ENCODE measurements at regions not wholly inside any gene's neighbourhood (a gene's known extent, or its start where the extent isn't known, plus 50 kb on each side); places are given as distances from the start of the nearest gene placed in this dataset.

- no peak for DNase-seq (ENCODE audit: low spot score)
These were observed 181.7 kb downstream of the MTRR start for GRCh38 chr5:8050616-8051175.

- DNase-seq (ENCODE audit: low spot score) = peak; percentile 49
These were observed 184.3 kb downstream of the MTRR start for GRCh38 chr5:8053270-8053669.

GRCh38 chr5:8057769-8058168 lies 188.8 kb downstream of the MTRR start:
- peak; percentile 49 for DNase-seq (ENCODE audit: low spot score)

GRCh38 chr5:8058616-8059190 lies 189.8 kb downstream of the MTRR start:
- DNase-seq (ENCODE audit: low spot score) = no peak

DNA sequence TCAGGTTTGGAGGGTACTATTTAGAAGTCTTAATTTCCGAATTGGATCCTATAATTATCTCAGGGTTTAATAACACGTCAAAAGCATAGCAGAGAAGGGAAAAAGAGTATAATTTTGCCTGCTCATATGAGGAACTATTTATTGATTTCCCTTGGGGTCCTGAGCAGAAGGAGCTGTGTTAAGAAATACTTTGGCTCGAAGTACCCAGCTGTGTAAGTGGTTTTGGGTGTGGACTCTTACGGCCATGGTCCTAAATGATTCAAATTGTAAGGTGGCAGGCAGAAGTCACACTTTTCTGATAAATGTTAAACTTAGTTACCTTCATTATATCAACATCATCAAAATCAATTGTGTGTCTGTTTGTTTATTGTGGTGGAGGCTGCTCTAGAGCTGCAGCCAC lies 190.4 kb downstream of the MTRR start:
- DNase-seq (ENCODE audit: low spot score) = no peak

DNA sequence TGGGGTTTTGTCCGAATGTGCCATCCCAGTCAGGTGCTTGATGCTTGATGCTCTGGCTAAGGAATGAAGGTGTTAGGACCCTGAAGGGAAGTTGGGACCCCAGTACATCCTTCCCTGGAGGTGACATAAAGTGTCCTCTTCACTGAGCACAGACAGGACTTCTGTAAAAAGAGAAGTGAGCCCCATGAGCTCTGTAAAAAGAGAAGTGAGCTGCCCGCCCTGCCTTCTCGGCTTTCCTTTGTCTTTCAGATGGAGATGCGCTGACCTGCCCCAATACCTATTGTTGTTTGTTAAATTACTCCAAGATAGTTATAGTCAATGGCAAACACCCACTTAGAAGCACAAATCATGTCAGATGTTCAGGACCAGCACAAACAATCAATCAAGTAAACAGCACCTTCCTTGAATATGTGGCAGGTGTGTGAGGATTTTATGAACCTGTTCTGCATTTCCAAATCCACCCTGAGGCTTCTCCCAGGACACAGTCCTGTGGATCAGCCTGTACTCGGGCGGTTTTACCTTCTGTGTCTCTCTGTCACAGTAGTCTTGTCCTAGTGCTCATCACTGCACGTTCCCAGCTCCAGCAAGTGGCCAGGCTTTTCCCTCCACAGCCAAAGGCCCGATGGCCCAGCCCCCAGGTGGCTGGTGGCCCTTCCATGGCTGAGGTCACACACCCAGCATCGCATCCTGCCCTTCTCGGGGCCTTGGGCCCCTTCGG lies 191.4 kb downstream of the MTRR start:
- no peak for DNase-seq (ENCODE audit: low spot score)

DNA sequence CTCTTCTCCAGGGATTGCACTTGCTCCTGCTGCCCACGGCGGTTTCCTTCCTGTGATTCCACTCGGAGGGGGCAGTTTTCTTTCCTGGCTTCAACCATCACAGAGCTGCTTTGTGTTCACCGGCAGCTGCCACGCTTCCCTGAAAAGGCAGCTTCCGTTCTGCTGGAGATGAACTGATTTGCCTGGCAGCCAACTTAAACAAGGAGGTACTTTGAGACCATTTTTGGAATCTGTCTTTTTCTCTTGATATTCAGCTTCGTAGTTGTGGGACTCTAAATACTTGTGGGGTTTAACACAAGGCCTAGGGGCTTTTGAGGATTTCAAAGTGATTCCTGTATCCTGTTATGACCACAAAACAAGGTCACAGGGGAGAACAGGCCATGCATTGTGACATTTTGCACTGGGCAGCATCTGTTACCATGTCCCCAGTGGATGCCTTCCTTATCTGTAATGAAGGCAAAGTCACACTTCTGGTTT lies 192.0 kb downstream of the MTRR start:
- no peak for DNase-seq (ENCODE audit: low spot score)

DNA sequence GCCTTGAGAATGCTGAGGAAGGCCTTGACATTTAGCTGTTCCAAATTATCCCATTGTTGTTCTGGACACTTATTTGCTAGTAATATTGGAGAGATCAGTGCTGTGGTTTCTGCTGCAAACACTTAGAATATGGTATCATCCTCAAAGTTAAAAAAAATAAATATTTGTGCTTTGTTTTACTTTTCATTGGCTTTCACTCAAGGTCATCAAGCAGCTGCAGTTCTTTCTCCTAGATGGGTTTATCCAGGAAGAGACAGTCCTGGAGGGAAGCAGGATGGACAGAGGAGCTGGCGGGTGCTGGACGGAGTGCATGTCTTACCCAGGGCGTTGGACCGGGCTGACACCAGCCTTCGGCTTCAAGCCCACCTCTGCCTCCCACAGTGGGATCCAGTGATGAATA lies 193.6 kb downstream of the MTRR start:
- DNase-seq (ENCODE audit: low spot score) = no peak

- no peak for DNase-seq (ENCODE audit: low spot score)
These were observed 199.1 kb downstream of the MTRR start for GRCh38 chr5:8068078-8068477.

GRCh38 chr5:8070138-8070537 lies 201.2 kb downstream of the MTRR start:
- DNase-seq (ENCODE audit: low spot score) = no peak

GRCh38 chr5:8079056-8079455 lies 210.1 kb downstream of the MTRR start:
- no peak for DNase-seq (ENCODE audit: low spot score)

DNA sequence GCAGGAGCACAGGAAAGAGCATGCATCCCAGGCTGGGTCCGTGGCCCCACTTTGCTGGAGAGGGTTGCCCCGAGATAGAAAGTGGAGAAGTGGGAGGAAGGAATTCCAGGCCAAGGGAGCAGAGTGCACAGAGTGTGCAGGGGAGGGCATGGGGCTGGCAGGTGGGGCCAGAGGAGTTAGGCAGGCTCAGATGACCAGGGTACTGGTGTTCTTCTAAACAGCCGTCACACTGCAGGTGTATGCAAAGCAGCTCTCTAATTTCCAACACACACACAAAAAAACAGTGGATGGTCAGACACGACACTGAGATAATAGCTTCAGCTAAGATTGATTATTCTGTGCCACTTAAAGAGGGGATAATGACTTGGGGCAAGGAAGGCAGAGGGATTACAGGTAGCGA lies 212.2 kb downstream of the MTRR start:
- no peak for DNase-seq (ENCODE audit: low spot score)

- no peak for DNase-seq (ENCODE audit: low spot score)
These were observed 224.7 kb downstream of the MTRR start for GRCh38 chr5:8093669-8094068.

GRCh38 chr5:8094304-8094703 lies 225.4 kb downstream of the MTRR start:
- DNase-seq (ENCODE audit: low spot score) = no peak

DNA sequence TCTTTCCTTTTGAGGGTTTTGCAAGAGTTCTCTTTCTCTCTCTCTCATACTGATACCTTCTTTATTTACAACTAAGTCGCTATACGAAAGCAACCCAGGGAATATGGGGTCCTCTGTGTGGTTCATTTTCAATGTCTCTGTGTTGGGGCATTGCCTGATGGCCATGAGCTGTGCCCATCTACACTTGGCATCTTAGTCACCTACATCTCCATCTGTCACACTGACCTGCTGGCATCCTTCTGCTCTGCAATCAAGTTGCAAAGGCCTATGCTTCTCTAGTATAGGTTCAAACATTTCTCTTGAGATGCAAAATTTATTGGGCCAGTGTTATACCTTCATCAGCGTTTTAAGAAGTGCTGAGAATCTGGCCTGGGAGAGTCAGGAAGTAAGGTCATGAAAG lies 228.2 kb downstream of the MTRR start:
- DNase-seq (ENCODE audit: low spot score) = no peak

DNA sequence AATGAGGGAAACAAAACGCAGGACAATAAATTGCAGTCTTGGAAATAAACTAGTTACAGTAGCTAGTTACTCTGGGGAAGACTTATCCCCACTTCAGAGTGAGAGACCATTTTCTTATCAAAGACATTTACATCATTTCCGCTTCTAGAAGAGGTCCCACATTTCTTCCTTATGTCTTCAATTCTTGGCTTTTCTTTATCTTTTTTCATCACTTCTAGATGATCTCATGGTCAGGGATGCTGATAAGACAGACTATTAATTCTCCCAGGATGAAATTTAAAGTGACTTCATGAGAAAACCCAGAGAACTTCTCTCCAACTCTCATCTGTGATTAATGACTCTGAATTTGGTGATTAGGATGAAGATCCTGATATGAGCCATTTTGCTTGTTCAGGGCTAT lies 229.1 kb downstream of the MTRR start:
- no peak for DNase-seq (ENCODE audit: low spot score)

- no peak for DNase-seq (ENCODE audit: low spot score)
These were observed 233.8 kb downstream of the MTRR start for GRCh38 chr5:8102714-8103113.

- no peak for DNase-seq (ENCODE audit: low spot score)
These were observed 245.8 kb downstream of the MTRR start for GRCh38 chr5:8114597-8115266.

GRCh38 chr5:8123559-8123958 lies 254.6 kb downstream of the MTRR start:
- DNase-seq (ENCODE audit: low spot score) = no peak

GRCh38 chr5:8134609-8135008 lies 265.7 kb downstream of the MTRR start:
- DNase-seq (ENCODE audit: low spot score) = no peak

- no peak for DNase-seq (ENCODE audit: low spot score)
These were observed 266.8 kb downstream of the MTRR start for GRCh38 chr5:8135742-8136141.

- DNase-seq (ENCODE audit: low spot score) = no peak
These were observed 267.3 kb downstream of the MTRR start for GRCh38 chr5:8136271-8136670.

All from H4 (cell line).